HUES6 (cell line): ENCODE measurements at regions not wholly inside any gene's neighbourhood (a gene's known extent, or its start where the extent isn't known, plus 50 kb on each side); places are given as distances from the start of the nearest gene placed in this dataset.

Experiments
- H3K27ac ChIP-seq: 2 replicates; pipeline ENCODE4 v1.7.0; 2013; ENCODE audit warnings: low read depth, mild to moderate bottlenecking, low read length, inconsistent platforms
- H3K27me3 ChIP-seq: 2 replicates; pipeline ENCODE4 v1.6.1; 2013; ENCODE audit warnings: low read length; ENCODE audit not compliant: control insufficient read depth, insufficient read depth
- H3K36me3 ChIP-seq: 2 replicates; pipeline ENCODE4 v1.6.1; 2013; ENCODE audit warnings: low read length; ENCODE audit not compliant: control insufficient read depth, insufficient read depth
- H3K4me1 ChIP-seq: 2 replicates; pipeline ENCODE4 v1.6.1; 2013; ENCODE audit warnings: low read length; ENCODE audit not compliant: control insufficient read depth, insufficient read depth
- H3K4me3 ChIP-seq: 2 replicates; pipeline ENCODE4 v1.5.1; 2013; ENCODE audit warnings: low read depth, low read length
- H3K9ac ChIP-seq: one replicate; pipeline ENCODE4 v1.6.1; 2013; ENCODE audit warnings: mild to moderate bottlenecking, low read length
- H3K9me3 ChIP-seq: 2 replicates; pipeline ENCODE4 v1.6.1; 2013; ENCODE audit warnings: low read depth, low read length; ENCODE audit not compliant: control insufficient read depth, insufficient read depth

- peaks cover 4% of the 10 kb centered on the region; the same call in 1 of the 2 replicates for H3K4me1 ChIP-seq
- H3K4me3 ChIP-seq = no peak overlapping the region
- H3K27me3 ChIP-seq = no peaks in the 10 kb centered on the region
- no peaks in the 10 kb centered on the region; the same call in 1 of the 2 replicates for H3K9me3 ChIP-seq
- H3K27ac ChIP-seq = no peak overlapping the region
- H3K9ac ChIP-seq = no peak overlapping the region
- H3K36me3 ChIP-seq = no peaks in the 10 kb centered on the region
Observed at GRCh38 chr9:118364266-118365106, 660.3 kb downstream of the TLR4 start.

- H3K9ac ChIP-seq = no peak overlapping the region
- peaks cover 4% of the 10 kb centered on the region; the same call in 1 of the 2 replicates for H3K4me1 ChIP-seq
- no peaks in the 10 kb centered on the region for H3K27me3 ChIP-seq
- H3K36me3 ChIP-seq = no peaks in the 10 kb centered on the region
- no peaks in the 10 kb centered on the region; the same call in 1 of the 2 replicates for H3K9me3 ChIP-seq
- no peak overlapping the region for H3K27ac ChIP-seq
- H3K4me3 ChIP-seq = no peak overlapping the region
Observed at GRCh38 chr9:118366228-118366627, 662.0 kb downstream of the TLR4 start.

GRCh38 chr9:118367383-118367782 is 663.2 kb downstream of the TLR4 start:
- Histone ChIP-seq H3K27ac (no peak overlapping the region), H3K4me1 (peaks cover 4% of the 10 kb centered on the region; the same call in 1 of the 2 replicates), H3K9me3 (no peaks in the 10 kb centered on the region; the same call in 1 of the 2 replicates), H3K9ac (no peak overlapping the region), H3K4me3 (no peak overlapping the region), H3K36me3 (no peaks in the 10 kb centered on the region), H3K27me3 (no peaks in the 10 kb centered on the region)

DNA sequence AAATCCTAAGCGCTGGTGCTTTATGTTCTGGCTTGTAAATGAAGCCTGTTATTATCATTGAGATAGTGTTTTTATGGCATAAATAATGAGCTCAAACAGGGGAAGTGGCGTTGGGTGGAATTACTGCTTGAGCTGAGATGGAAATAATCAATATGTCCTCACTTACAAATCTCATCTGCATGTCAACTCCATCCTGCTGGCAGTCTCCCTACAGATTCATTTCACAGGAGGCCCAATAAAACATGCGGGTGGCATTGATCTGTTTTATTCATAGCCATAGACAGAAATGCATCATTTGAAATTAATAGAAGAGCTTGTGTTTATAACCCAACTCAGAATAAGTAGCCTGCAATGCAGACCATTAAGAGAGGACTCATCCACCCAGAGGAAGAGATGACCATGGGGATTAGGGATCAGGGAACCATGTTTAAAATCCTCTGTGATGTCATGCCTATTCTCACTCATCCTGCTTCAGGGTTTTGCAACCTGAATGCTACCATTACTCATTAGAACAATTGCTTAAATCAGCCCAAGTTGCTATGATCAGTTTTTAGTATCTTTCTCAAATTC is 680.4 kb downstream of the TLR4 start:
- Histone ChIP-seq H3K27me3 (no peaks in the 10 kb centered on the region), H3K9ac (no peak overlapping the region), H3K4me3 (no peak overlapping the region), H3K36me3 (no peaks in the 10 kb centered on the region), H3K9me3 (no peaks in the 10 kb centered on the region), H3K4me1 (no peaks in the 10 kb centered on the region), H3K27ac (no peak overlapping the region)

GRCh38 chr9:118395415-118395814 is 691.2 kb downstream of the TLR4 start:
- Histone ChIP-seq H3K9ac (no peak overlapping the region), H3K36me3 (no peaks in the 10 kb centered on the region), H3K4me1 (no peaks in the 10 kb centered on the region), H3K4me3 (no peak overlapping the region), H3K27me3 (no peaks in the 10 kb centered on the region), H3K9me3 (no peaks in the 10 kb centered on the region), H3K27ac (no peak overlapping the region)

GRCh38 chr9:118401546-118401945 is 697.3 kb downstream of the TLR4 start:
- no peak overlapping the region for H3K9ac ChIP-seq
- no peaks in the 10 kb centered on the region for H3K9me3 ChIP-seq
- H3K4me3 ChIP-seq = no peak overlapping the region
- no peaks in the 10 kb centered on the region for H3K36me3 ChIP-seq
- no peaks in the 10 kb centered on the region for H3K4me1 ChIP-seq
- no peaks in the 10 kb centered on the region for H3K27me3 ChIP-seq
- no peak overlapping the region for H3K27ac ChIP-seq

- Histone ChIP-seq H3K27ac (0 out of 2 replicates have a peak overlapping the region, but pooled peaks have one; percentile 33), H3K9me3 (no peaks in the 10 kb centered on the region), H3K27me3 (no peaks in the 10 kb centered on the region), H3K9ac (no peak overlapping the region), H3K4me1 (peaks cover 11% of the 10 kb centered on the region), H3K36me3 (no peaks in the 10 kb centered on the region), H3K4me3 (no peak overlapping the region)
Observed at GRCh38 chr9:118414676-118415075, 710.5 kb downstream of the TLR4 start.

DNA sequence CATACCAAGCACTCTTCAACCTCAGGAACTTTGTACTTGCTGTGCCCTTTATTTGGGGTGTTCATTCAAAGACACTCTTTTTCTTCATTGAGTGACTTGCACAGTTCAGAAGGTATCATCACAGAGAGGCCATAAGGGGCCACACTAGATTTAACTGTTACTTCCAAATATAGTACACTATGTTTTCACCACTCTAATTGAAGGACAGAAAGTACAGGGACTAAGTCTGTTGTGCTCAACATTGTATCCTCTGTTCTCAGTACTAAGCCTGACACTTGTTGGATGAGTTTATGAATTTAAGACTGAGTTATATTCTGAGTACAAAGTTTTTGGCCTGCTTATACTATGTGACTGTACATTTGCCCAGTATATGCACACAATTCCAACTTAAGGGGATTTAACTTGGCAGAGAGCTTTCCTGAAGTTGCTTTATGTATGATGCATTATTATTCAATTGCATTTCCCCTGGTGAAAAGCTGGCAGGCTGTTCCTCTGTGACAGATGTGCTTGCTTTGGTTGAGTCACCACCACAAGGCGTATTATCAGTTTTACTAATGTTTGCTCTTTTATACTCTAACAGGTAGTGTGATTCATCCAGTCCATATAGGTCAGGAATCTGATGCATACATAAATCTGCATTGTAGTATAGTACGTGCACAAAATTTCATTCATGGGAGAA is 714.8 kb downstream of the TLR4 start:
- no peak overlapping the region for H3K27ac ChIP-seq
- H3K36me3 ChIP-seq = no peaks in the 10 kb centered on the region
- no peaks in the 10 kb centered on the region for H3K9me3 ChIP-seq
- no peaks in the 10 kb centered on the region for H3K27me3 ChIP-seq
- H3K9ac ChIP-seq = no peak overlapping the region
- H3K4me3 ChIP-seq = no peak overlapping the region
- peaks cover 11% of the 10 kb centered on the region for H3K4me1 ChIP-seq

- Histone ChIP-seq H3K9me3 (no peaks in the 10 kb centered on the region), H3K27ac (no peak overlapping the region), H3K27me3 (no peaks in the 10 kb centered on the region)
Observed at GRCh38 chr9:118419676-118420075, 715.5 kb downstream of the TLR4 start.

DNA sequence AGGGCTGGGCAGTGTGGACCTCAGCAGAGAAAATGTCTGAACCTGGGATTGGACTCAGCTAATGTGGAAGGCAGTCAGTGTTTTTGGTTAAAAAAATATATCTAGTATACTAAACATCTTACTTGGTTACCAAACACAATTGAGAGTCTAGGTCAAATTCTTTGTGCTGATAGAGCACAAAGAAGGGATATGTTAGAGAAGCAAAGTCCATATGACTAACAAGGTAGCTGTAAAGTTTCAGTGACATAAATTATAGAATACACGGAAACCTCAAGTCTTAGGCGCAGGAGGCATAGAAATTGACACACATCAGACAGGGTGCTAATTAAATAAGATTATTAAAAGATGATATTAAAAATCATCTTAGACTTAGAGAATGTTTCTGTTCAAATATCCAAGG is 718.3 kb downstream of the TLR4 start:
- Histone ChIP-seq H3K9ac (no peak overlapping the region), H3K27me3 (no peaks in the 10 kb centered on the region), H3K4me3 (no peak overlapping the region), H3K9me3 (no peaks in the 10 kb centered on the region), H3K4me1 (no peaks in the 10 kb centered on the region), H3K27ac (no peak overlapping the region), H3K36me3 (no peaks in the 10 kb centered on the region)

More at GRCh38 chr9:118419676-118420075, 715.5 kb downstream of the TLR4 start:
- Histone ChIP-seq H3K4me3 (no peak overlapping the region), H3K36me3 (no peaks in the 10 kb centered on the region), H3K9ac (no peak overlapping the region), H3K4me1 (peaks cover 6% of the 10 kb centered on the region)

GRCh38 chr9:118423021-118423420 is 718.8 kb downstream of the TLR4 start:
- no peak overlapping the region for H3K9ac ChIP-seq
- no peak overlapping the region for H3K4me3 ChIP-seq
- no peaks in the 10 kb centered on the region for H3K36me3 ChIP-seq
- no peaks in the 10 kb centered on the region for H3K4me1 ChIP-seq
- H3K27me3 ChIP-seq = no peaks in the 10 kb centered on the region
- no peaks in the 10 kb centered on the region for H3K9me3 ChIP-seq
- H3K27ac ChIP-seq = no peak overlapping the region
